Adrenal gland (tissue), 9 donors: ENCODE measurements at regions not wholly inside any gene's neighbourhood (a gene's known extent, or its start where the extent isn't known, plus 50 kb on each side); places are given as distances from the start of the nearest gene placed in this dataset.

ENCODE experiments used
- DNase-seq, 7 donors: peaks; one replicate each; pipeline ENCODE4 v3.0.0-alpha.2; 2019 to 2020
- H3K27ac ChIP-seq, 5 donors: fragments of 200-600 bp; sonication (generic) in 4 of 5; 1 replicate in 3 of 5; 2 replicates in 2 of 5; pipeline versions ENCODE4 v1.5.1 to v1.8.0; 2016 to 2020; ENCODE audit warnings: mild to moderate bottlenecking in 1 of 5
- H3K27me3 ChIP-seq: fragments of 200-600 bp; 2 replicates; pipeline ENCODE4 v1.8.0; 2021
- H3K36me3 ChIP-seq, 2 donors: fragments of 200-600 bp; replicated peaks in 1 of 2; 1 replicate in 1 of 2; 2 replicates in 1 of 2; pipeline versions ENCODE4 v1.5.1 to v1.8.0; 2018 to 2022
- H3K4me1 ChIP-seq, 2 donors: fragments of 200-600 bp; replicated peaks in 1 of 2; 1 replicate in 1 of 2; 2 replicates in 1 of 2; pipeline versions ENCODE4 v1.5.1 to v1.8.0; 2018 to 2021
- H3K4me3 ChIP-seq, 4 donors: fragments of 200-600 bp; sonication (generic) in 3 of 4; one replicate each; pipeline ENCODE4 v1.5.1; 2016 to 2018
- H3K9me3 ChIP-seq, 3 donors: fragments of 200-600 bp; sonication (generic) in 1 of 3; replicated peaks in 1 of 3; 1 replicate in 2 of 3; 2 replicates in 1 of 3; pipeline versions ENCODE4 v1.5.1 to v1.8.0; 2016 to 2021
- POLR2A ChIP-seq, 2 donors: fragments of 450-650 bp; IDR thresholded peaks; one replicate each; pipeline ENCODE4 v1.6.1; 2017; ENCODE audit warnings: antibody characterized with exemption in 2 of 2, mild to moderate bottlenecking in 2 of 2, moderate library complexity in 1 of 2
- WGBS, 4 donors: extraction: QIAGEN DNeasy Blood & Tissue Kit in 2 of 4; methylation state at CpG; one replicate each; pipeline versions ENCODE4 v1.1.5 to v1.1.7; 2013 to 2017; 5-methylcytosine and 5-hydroxymethylcytosine counted together
- intact Hi-C, 2 donors: fragments of 100-400 bp; cut with DNase I; formaldehyde crosslinking; loops; one replicate each; pipeline versions ENCODE4 v1.14.1 to v1.15.0; 2022 to 2023
- TF ChIP-seq, protein P1 (sequence below), 6 experiments: fragments of 450-650 bp in 4 of 6; fragments of 200-600 bp in 2 of 6; sonication (generic) in 1 of 6; IDR thresholded peaks; 1 replicate in 5 of 6; 2 replicates in 1 of 6; pipeline versions ENCODE4 v1.5.1 to v1.8.0; 2016 to 2021; ENCODE audit warnings: antibody characterized with exemption in 6 of 6, mild to moderate bottlenecking in 2 of 6, moderate library complexity in 1 of 6
- donor health status: healthy with polysubstance abuse.
- donor health status: Bipolar disorder and iron deficiency.
- donor health status: DM: yes; HTN: yes; CAD: no.
- donor health status: DM: no; HTN: no; CAD: no.
- donor health status: DM: no; HTN: no; CAD: no.

DNA sequence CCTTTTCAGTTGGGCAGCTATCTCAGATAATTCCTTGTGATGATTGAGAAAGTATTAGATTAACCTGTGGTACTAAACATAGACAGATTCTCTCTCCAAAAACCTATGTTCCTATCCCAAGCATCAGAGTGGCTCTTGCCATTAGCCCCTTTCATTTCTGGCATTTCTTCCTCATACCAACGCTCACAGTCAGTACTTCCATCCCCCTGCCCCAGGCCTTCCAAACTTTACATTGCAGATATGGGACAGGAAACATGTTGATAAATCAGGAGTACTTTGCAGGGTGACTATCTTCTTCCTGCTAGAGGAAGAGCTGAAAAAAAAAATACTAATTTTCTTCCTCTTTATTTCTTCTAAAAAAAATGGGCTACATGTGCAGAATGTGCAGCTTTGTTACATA is 442.6 kb upstream of the RGMB start:
- Histone ChIP-seq H3K4me3 (no peak overlapping the region), H3K27ac (no peak overlapping the region), H3K36me3 (no peaks in the 10 kb centered on the region), H3K4me1 (no peaks in the 10 kb centered on the region), H3K9me3 (no peaks in the 10 kb centered on the region), H3K27me3 (no peaks in the 10 kb centered on the region)
- no peak for DNase-seq
- intact Hi-C loops, result no loop called here
- 67 to 80% (median 73%) methylated on average over 1 of the region's 1 CpG for WGBS, 4 donors
- TF ChIP-seq, protein P1, sequence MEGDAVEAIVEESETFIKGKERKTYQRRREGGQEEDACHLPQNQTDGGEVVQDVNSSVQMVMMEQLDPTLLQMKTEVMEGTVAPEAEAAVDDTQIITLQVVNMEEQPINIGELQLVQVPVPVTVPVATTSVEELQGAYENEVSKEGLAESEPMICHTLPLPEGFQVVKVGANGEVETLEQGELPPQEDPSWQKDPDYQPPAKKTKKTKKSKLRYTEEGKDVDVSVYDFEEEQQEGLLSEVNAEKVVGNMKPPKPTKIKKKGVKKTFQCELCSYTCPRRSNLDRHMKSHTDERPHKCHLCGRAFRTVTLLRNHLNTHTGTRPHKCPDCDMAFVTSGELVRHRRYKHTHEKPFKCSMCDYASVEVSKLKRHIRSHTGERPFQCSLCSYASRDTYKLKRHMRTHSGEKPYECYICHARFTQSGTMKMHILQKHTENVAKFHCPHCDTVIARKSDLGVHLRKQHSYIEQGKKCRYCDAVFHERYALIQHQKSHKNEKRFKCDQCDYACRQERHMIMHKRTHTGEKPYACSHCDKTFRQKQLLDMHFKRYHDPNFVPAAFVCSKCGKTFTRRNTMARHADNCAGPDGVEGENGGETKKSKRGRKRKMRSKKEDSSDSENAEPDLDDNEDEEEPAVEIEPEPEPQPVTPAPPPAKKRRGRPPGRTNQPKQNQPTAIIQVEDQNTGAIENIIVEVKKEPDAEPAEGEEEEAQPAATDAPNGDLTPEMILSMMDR (IDR thresholded peaks at IDR 0.05), result no peak
- no peak for TF ChIP-seq POLR2A (IDR thresholded peaks at IDR 0.05)

DNA sequence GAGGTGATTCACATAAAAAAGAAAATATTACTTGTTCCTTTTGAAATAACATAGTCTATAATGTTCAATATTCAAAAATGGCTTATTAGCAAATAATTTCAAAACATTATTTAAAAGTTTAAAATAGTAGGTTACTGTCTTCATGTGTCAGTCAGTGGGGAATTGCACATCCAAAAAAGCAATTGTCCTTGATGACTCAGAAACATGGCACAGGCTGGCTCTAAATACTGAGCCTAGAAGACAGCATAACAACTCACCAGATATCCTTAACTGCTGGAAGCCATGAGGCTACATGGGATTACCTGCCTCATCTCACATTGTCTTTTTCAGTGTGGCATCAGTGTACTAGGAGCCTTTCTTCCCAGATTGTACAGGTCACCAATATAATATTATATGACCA is 439.5 kb upstream of the RGMB start:
- H3K27me3 ChIP-seq, result no peaks in the 10 kb centered on the region
- intact Hi-C loops, result no loop called here
- H3K4me3 ChIP-seq, result no peak overlapping the region
- no peaks in the 10 kb centered on the region for H3K9me3 ChIP-seq
- no peak for DNase-seq
- H3K4me1 ChIP-seq, result no peaks in the 10 kb centered on the region
- H3K36me3 ChIP-seq, result no peaks in the 10 kb centered on the region
- no peak overlapping the region for H3K27ac ChIP-seq
- TF ChIP-seq POLR2A (IDR thresholded peaks at IDR 0.05), result no peak
- TF ChIP-seq, protein P1 (IDR thresholded peaks at IDR 0.05), result no peak

DNA sequence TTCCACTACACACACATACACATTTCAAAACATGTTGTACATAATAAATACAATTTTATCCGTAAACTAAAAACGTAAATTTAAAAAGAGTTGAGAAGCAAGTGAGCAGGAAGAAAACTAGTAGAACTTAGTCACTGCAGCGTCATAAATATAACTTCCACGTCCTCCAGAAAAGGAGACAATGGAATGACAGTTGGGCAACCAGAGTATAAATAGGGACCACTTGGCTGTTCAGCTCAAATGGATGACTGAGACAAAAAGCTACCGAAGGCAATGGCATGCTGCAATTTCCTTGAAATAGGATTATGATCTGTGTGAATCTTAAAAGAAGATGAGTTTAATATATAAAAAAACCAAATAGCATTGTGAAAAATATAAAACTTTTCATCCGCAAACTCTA is 438.5 kb upstream of the RGMB start:
- Histone ChIP-seq H3K27ac (no peak overlapping the region), H3K9me3 (no peaks in the 10 kb centered on the region), H3K4me3 (no peak overlapping the region), H3K36me3 (no peaks in the 10 kb centered on the region), H3K4me1 (no peaks in the 10 kb centered on the region), H3K27me3 (no peaks in the 10 kb centered on the region)
- WGBS, 4 donors, result 78 to 88% (median 84%) methylated on average over 6 of the region's 6 CpGs
- no peak for DNase-seq
- TF ChIP-seq POLR2A (IDR thresholded peaks at IDR 0.05), result no peak
- TF ChIP-seq, protein P1 (IDR thresholded peaks at IDR 0.05), result no peak
- intact Hi-C loops, result no loop called here

DNA sequence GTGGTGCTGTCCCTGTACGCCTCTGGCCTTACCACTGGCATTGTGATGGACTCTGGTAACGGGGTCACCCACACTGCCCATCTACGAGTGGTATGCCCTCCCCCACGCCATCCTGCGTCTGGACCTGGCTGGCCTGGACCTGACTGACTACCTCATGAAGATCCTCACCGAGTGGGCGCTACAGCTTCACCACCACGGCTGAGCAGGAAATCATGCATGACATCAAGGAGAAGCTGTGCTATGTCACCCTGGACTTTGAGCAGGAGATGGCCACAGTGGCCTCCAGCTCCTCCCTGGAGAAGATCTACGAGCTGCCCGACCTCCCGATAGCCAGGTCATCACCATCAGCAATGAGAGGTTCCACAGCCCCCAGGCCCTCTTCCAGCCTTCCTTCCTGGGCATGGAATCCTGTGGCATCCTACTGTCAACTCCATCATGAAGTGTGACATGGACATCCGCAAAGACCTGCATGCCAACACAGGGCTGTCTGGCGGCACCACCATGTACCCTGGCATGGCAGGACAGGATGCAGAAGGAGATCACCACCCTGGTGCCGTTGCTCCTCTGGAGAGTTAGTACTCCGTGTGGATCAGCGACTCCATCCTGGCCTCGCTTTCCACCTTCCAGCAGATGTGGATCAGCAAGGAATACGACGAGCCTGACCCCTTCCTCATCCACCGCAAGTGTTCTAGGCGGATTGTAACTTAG is 434.2 kb upstream of the RGMB start:
- WGBS, 4 donors, result 89 to 96% (median 92%) methylated on average over 14 to 21 of the region's 21 CpGs
- no peak for TF ChIP-seq POLR2A (IDR thresholded peaks at IDR 0.05)
- TF ChIP-seq, protein P1 (IDR thresholded peaks at IDR 0.05), result no peak
- Histone ChIP-seq H3K4me3 (no peak overlapping the region), H3K27me3 (no peaks in the 10 kb centered on the region), H3K4me1 (no peaks in the 10 kb centered on the region), H3K9me3 (no peaks in the 10 kb centered on the region), H3K27ac (no peak overlapping the region), H3K36me3 (no peaks in the 10 kb centered on the region)
- intact Hi-C loops, result no loop called here
- DNase-seq, result no peak
